Neural progenitor cell (in vitro differentiated cells): ENCODE measurements at regions not wholly inside any gene's neighbourhood (a gene's known extent, or its start where the extent isn't known, plus 50 kb on each side); places are given as distances from the start of the nearest gene placed in this dataset.

ENCODE experiments used
- DNase-seq: peaks from one replicate; pipeline ENCODE4 v3.0.0-alpha.2; 2016; ENCODE audit warnings: low spot score
- H2AFZ ChIP-seq: fragments of 200-600 bp; sonication (generic); replicated peaks from 2 replicates; pipeline ENCODE4 v1.6.1; 2016; ENCODE audit warnings: antibody characterized with exemption
- H3F3A ChIP-seq: fragments of 200-600 bp; sonication (generic); 2 replicates; pipeline ENCODE4 v1.6.1; 2016; ENCODE audit warnings: antibody characterized with exemption, low read depth
- H3K27ac ChIP-seq: fragments of 200-600 bp; sonication (generic); 2 replicates; pipeline ENCODE4 v1.5.1; 2016; ENCODE audit warnings: mild to moderate bottlenecking
- H3K27me3 ChIP-seq: fragments of 200-600 bp; sonication (generic); 2 replicates; pipeline ENCODE4 v1.6.1; 2016; ENCODE audit warnings: mild to moderate bottlenecking, moderate library complexity
- H3K36me3 ChIP-seq: fragments of 200-600 bp; sonication (generic); 2 replicates; pipeline ENCODE4 v1.5.1; 2016
- H3K4me1 ChIP-seq: fragments of 200-600 bp; sonication (generic); 2 replicates; pipeline ENCODE4 v1.6.1; 2016; ENCODE audit warnings: mixed run types
- H3K4me2 ChIP-seq: fragments of 200-600 bp; sonication (generic); 2 replicates; pipeline ENCODE4 v1.6.1; 2016
- H3K4me3 ChIP-seq: fragments of 200-600 bp; sonication (generic); 2 replicates; pipeline ENCODE4 v1.5.1; 2016
- H3K79me2 ChIP-seq: fragments of 200-600 bp; sonication (generic); 2 replicates; pipeline ENCODE4 v1.6.1; 2016; ENCODE audit warnings: low read depth
- H3K9ac ChIP-seq: fragments of 200-600 bp; sonication (generic); 2 replicates; pipeline ENCODE4 v1.6.1; 2016
- H3K9me3 ChIP-seq: fragments of 200-600 bp; sonication (generic); 2 replicates; pipeline ENCODE4 v1.5.1; 2016; ENCODE audit warnings: low read depth
- H4K20me1 ChIP-seq: fragments of 200-600 bp; sonication (generic); 2 replicates; pipeline ENCODE4 v1.6.1; 2016; ENCODE audit warnings: low read depth
- H3K27ac Mint-ChIP-seq: 3 replicates; pipeline ENCODE4 v1.8.0; 2021; ENCODE audit warnings: mixed read lengths
- H3K27me3 Mint-ChIP-seq: 2 replicates; pipeline ENCODE4 v1.8.0; 2022; ENCODE audit warnings: low read depth, mild to moderate bottlenecking, inconsistent platforms, moderate library complexity, mixed read lengths; ENCODE audit not compliant: insufficient read depth
- H3K36me3 Mint-ChIP-seq: 3 replicates; pipeline ENCODE4 v1.8.0; 2021; ENCODE audit warnings: mixed read lengths
- H3K4me1 Mint-ChIP-seq: 3 replicates; pipeline ENCODE4 v1.8.0; 2021; ENCODE audit warnings: mixed read lengths
- H3K4me3 Mint-ChIP-seq: 3 replicates; pipeline ENCODE4 v1.8.0; 2021; ENCODE audit warnings: mild to moderate bottlenecking, moderate library complexity, mixed read lengths
- H3K9me3 Mint-ChIP-seq: 3 replicates; pipeline ENCODE4 v1.8.0; 2020; ENCODE audit warnings: mixed read lengths
- EZH2 ChIP-seq: fragments of 200-600 bp; sonication (generic); IDR thresholded peaks from 2 replicates; pipeline ENCODE4 v1.6.1; 2017; ENCODE audit warnings: antibody characterized with exemption, mild to moderate bottlenecking, moderate library complexity
- EZH2phosphoT487 ChIP-seq: fragments of 200-600 bp; sonication (generic); IDR thresholded peaks from 2 replicates; pipeline ENCODE4 v1.6.1; 2017; ENCODE audit warnings: antibody characterized with exemption
- TF ChIP-seq, protein P1 (sequence below): fragments of 200-600 bp; sonication (generic); IDR thresholded peaks from 2 replicates; pipeline ENCODE4 v1.5.1; 2017; ENCODE audit warnings: antibody characterized with exemption, mild to moderate bottlenecking

DNA sequence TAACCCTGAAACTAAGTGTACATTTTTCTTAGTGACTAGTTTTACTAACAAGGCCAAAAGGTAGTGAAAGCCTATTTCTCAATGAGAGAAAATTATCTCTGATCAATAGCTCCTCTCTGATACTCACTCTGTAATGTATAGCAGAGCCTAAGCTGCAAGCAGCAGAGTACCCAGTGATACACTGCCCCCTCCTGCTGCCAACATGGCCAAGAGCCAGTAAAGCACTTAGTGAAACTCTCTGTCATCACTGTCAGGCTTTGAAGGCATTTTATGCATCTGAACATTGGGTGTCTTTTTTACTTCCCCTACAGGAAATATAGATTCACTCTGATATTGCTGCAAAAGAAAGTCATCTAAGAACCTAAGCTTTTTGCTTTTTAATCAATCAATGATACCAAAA lies 784.1 kb upstream of the CDH7 start:
- H3K27ac Mint-ChIP-seq, result no peak overlapping the region
- no peak overlapping the region for H3K4me3 ChIP-seq
- H3K79me2 ChIP-seq, result no peaks in the 10 kb centered on the region
- H3K9ac ChIP-seq, result no peak overlapping the region
- H3K9me3 Mint-ChIP-seq, result no peaks in the 10 kb centered on the region
- H3K36me3 ChIP-seq, result no peaks in the 10 kb centered on the region
- no peaks in the 10 kb centered on the region for H3K4me1 Mint-ChIP-seq
- H3K4me2 ChIP-seq, result no peak overlapping the region
- TF ChIP-seq, protein P1, sequence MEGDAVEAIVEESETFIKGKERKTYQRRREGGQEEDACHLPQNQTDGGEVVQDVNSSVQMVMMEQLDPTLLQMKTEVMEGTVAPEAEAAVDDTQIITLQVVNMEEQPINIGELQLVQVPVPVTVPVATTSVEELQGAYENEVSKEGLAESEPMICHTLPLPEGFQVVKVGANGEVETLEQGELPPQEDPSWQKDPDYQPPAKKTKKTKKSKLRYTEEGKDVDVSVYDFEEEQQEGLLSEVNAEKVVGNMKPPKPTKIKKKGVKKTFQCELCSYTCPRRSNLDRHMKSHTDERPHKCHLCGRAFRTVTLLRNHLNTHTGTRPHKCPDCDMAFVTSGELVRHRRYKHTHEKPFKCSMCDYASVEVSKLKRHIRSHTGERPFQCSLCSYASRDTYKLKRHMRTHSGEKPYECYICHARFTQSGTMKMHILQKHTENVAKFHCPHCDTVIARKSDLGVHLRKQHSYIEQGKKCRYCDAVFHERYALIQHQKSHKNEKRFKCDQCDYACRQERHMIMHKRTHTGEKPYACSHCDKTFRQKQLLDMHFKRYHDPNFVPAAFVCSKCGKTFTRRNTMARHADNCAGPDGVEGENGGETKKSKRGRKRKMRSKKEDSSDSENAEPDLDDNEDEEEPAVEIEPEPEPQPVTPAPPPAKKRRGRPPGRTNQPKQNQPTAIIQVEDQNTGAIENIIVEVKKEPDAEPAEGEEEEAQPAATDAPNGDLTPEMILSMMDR, result peak; percentile 54
- TF ChIP-seq EZH2phosphoT487, result no peak
- no peak for TF ChIP-seq EZH2
- H3K4me1 ChIP-seq, result no peaks in the 10 kb centered on the region
- H2AFZ ChIP-seq, result no peak overlapping the region
- no peak overlapping the region for H3K4me3 Mint-ChIP-seq
- H3K27ac ChIP-seq, result no peak overlapping the region
- peak; percentile 46 for DNase-seq
- H4K20me1 ChIP-seq, result no peaks in the 10 kb centered on the region
- H3K27me3 Mint-ChIP-seq, result no peaks in the 10 kb centered on the region
- no peaks in the 10 kb centered on the region for H3K36me3 Mint-ChIP-seq
- no peaks in the 10 kb centered on the region for H3K9me3 ChIP-seq
- no peaks in the 10 kb centered on the region for H3K27me3 ChIP-seq
- H3F3A ChIP-seq, result no peaks in the 10 kb centered on the region

DNA sequence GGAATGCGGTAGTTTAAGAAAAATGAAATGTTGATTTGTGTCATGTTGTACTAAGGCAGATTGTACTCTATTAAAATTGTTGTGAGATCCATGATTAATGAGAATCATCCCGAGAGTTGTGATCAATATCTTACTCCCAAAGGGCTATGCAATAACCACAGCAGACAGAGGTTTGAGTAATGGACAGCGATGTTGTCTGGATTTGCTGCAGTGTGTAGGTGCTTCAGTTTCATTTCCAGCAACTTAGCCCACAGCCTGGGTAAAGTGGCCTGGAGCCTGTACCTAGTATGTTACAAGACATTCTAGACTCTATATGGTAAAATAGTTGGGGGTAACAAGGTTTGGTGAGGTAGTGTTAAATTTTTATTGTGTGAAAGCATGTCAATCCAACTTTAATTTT lies 794.3 kb upstream of the CDH7 start:
- Histone ChIP-seq H3K27ac (no peak overlapping the region), H3K4me1 (no peaks in the 10 kb centered on the region), H3F3A (no peaks in the 10 kb centered on the region), H3K4me3 (no peak overlapping the region), H2AFZ (no peak overlapping the region), H3K27me3 (no peaks in the 10 kb centered on the region), H3K79me2 (no peaks in the 10 kb centered on the region), H3K36me3 (no peaks in the 10 kb centered on the region), H3K9ac (no peak overlapping the region), H3K4me2 (no peak overlapping the region), H4K20me1 (no peaks in the 10 kb centered on the region), H3K9me3 (no peaks in the 10 kb centered on the region)
- Mint-ChIP-seq H3K9me3 (no peaks in the 10 kb centered on the region), H3K4me3 (no peak overlapping the region), H3K27me3 (no peaks in the 10 kb centered on the region), H3K4me1 (no peaks in the 10 kb centered on the region), H3K27ac (no peak overlapping the region), H3K36me3 (no peaks in the 10 kb centered on the region)
- DNase-seq, result no peak
- no peak for TF ChIP-seq EZH2phosphoT487
- no peak for TF ChIP-seq EZH2
- TF ChIP-seq, protein P1, result no peak

DNA sequence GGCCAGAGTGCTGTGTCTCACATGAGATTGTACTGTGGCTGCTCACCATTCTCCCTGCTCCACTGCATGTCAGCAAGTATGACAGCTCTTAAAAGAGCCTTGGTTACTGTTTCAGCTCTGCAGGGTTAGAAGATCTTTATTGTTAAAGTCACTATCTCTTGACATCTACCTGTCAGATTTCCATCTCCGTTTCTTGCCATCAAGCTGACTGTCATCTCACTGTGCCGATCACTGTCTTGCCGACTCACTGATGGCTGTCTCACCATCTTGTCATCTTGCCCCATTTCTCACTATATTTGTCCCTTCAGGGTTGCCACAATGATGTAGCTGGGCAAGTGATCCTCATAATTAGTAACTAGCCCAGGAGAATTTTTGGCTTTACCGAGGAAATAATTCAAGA lies 800.9 kb upstream of the CDH7 start:
- no peaks in the 10 kb centered on the region for H3K36me3 Mint-ChIP-seq
- TF ChIP-seq, protein P1, result no peak
- no peak for TF ChIP-seq EZH2
- TF ChIP-seq EZH2phosphoT487, result no peak
- Histone ChIP-seq H2AFZ (no peak overlapping the region), H3F3A (no peaks in the 10 kb centered on the region), H3K4me1 (no peaks in the 10 kb centered on the region), H3K27me3 (no peaks in the 10 kb centered on the region), H3K27ac (no peak overlapping the region), H3K36me3 (no peaks in the 10 kb centered on the region), H3K4me3 (no peak overlapping the region), H3K9me3 (peaks cover 9% of the 10 kb centered on the region), H3K4me2 (no peak overlapping the region), H3K9ac (no peak overlapping the region), H4K20me1 (no peaks in the 10 kb centered on the region), H3K79me2 (no peaks in the 10 kb centered on the region)
- no peaks in the 10 kb centered on the region for H3K27me3 Mint-ChIP-seq
- H3K4me1 Mint-ChIP-seq, result no peaks in the 10 kb centered on the region
- H3K27ac Mint-ChIP-seq, result no peak overlapping the region
- peaks cover 16% of the 10 kb centered on the region for H3K9me3 Mint-ChIP-seq
- DNase-seq, result no peak
- no peak overlapping the region for H3K4me3 Mint-ChIP-seq
